ENCODE measurements at regions not wholly inside any gene's neighbourhood (a gene's known extent, or its start where the extent isn't known, plus 50 kb on each side); places are given as distances from the start of the nearest gene placed in this dataset.

DNA sequence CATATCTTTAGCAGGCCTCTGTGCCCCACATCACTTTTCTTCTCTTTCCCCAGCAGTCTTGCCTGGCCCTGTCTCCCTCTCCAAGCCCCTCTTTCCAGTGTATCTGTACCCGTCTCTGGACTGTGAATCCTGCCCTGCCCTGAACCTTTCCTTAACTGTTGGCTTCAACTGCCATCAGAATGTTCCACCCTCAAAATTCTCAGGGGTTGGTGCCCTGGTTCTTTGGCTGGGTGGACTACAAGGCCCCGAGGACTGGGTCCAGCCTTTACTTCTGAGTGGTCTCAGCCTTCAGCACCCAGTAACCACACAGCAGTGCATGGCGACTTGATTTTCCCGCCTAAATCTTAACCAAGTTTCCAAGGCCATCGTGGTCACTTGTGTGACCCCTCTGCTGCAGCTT lies 333.5 kb upstream of the RGMA start:
- DNase-seq (ENCODE audit: low read depth in 2 of 2): no peak
- H3K4me3 ChIP-seq (replicated peaks in 1 of 2; ENCODE audit: low read depth in 2 of 2, low read length in 2 of 2): no peak overlapping the region
- TF ChIP-seq, protein P1, sequence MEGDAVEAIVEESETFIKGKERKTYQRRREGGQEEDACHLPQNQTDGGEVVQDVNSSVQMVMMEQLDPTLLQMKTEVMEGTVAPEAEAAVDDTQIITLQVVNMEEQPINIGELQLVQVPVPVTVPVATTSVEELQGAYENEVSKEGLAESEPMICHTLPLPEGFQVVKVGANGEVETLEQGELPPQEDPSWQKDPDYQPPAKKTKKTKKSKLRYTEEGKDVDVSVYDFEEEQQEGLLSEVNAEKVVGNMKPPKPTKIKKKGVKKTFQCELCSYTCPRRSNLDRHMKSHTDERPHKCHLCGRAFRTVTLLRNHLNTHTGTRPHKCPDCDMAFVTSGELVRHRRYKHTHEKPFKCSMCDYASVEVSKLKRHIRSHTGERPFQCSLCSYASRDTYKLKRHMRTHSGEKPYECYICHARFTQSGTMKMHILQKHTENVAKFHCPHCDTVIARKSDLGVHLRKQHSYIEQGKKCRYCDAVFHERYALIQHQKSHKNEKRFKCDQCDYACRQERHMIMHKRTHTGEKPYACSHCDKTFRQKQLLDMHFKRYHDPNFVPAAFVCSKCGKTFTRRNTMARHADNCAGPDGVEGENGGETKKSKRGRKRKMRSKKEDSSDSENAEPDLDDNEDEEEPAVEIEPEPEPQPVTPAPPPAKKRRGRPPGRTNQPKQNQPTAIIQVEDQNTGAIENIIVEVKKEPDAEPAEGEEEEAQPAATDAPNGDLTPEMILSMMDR (IDR thresholded peaks at IDR 0.05; ENCODE audit: low read depth, low read length): no peak

DNA sequence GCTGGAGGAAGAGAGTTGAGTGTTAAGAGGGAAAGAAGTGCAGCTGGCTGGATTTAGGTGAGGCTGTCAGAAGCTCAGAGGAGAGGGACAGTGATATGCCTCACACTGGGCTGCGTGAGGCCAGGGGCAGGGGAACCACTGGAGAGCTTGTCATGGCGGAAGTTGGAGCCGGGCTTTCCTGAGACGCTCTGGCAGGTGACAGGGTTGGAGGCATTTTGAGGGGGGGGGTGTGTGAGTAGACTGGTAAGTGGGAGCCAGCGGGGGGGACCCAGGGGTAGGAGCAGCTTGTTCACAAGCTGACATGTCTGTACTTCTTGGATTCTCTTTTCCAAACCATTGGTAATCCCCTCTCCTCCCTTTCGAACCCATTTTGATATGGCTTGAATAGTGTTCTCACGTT lies 331.5 kb upstream of the RGMA start:
- no peak overlapping the region for H3K4me3 ChIP-seq (replicated peaks in 1 of 2; ENCODE audit: low read depth in 2 of 2, low read length in 2 of 2)
- DNase-seq (ENCODE audit: low read depth in 2 of 2): no peak
- TF ChIP-seq, protein P1 (IDR thresholded peaks at IDR 0.05; ENCODE audit: low read depth, low read length): no peak

DNA sequence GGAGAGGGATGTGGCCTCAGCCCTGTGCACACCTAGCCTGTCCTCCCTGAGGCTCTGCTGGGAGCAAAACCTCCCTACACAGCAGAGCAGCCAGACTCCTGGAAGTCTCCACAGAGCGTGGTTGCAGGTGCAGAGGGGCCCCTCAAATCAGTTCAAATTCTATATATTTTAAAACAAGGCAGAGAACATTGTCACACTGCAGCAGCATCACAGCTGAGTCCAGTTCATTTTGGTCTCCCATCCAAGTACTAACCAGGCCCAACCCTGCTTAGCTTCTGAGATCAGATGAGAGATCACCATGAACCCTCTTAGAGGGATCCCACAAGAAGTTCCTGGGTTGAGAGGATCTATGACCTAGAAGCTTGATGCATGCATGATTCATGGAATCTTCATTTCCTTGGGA lies 331.0 kb upstream of the RGMA start:
- TF ChIP-seq, protein P1 (IDR thresholded peaks at IDR 0.05; ENCODE audit: low read depth, low read length): no peak
- DNase-seq (ENCODE audit: low read depth in 2 of 2): no peak
- no peak overlapping the region for H3K4me3 ChIP-seq (replicated peaks in 1 of 2; ENCODE audit: low read depth in 2 of 2, low read length in 2 of 2)

DNA sequence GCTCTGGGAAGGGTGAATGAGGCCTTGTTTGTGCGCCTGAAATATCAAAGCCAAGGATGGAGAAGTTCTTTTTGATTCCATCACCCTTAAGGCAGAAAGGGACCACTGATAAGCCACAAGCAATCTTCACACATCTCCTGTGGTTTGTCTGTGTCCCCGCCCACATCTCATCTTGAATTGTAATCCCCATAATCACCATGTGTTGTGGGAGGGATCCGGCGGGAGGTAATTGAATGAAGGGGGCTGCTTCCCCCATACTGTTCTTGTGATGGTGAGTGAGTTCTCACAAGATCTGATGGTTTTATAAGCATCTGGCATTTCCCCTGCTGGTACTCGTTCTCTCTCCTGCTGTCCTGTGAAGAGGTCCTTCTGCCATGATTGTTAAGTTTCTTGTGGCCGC lies 329.6 kb upstream of the RGMA start:
- TF ChIP-seq, protein P1 (IDR thresholded peaks at IDR 0.05; ENCODE audit: low read depth, low read length): no peak

DNA sequence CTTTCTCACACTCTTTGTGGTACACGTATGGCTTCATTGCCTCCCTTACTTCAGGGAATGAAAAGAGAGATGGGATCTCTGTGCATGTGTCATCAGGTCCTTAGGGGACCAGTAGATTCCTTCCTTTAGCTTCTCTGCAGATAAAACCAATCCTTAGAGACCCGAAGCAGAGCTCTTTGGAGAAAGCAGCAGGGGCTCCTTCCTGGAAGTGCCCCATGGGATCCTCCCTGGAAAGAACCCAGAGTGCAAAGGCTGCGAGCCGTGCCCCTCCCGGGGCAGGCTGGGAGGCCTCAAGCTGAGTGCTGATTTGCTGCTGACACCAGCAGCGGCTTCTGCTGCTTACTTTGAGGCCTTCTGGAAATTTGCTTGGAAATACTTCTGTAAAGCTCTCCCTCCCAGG lies 328.6 kb upstream of the RGMA start:
- TF ChIP-seq, protein P1 (IDR thresholded peaks at IDR 0.05; ENCODE audit: low read depth, low read length): no peak
- DNase-seq (ENCODE audit: low read depth in 2 of 2): no peak
- no peak overlapping the region for H3K4me3 ChIP-seq (replicated peaks in 1 of 2; ENCODE audit: low read depth in 2 of 2, low read length in 2 of 2)

More for the DNA sequence above, 329.6 kb upstream of the RGMA start:
- no peak for DNase-seq (ENCODE audit: low read depth in 2 of 2)
- H3K4me3 ChIP-seq (replicated peaks in 1 of 2; ENCODE audit: low read depth in 2 of 2, low read length in 2 of 2): no peak overlapping the region

DNA sequence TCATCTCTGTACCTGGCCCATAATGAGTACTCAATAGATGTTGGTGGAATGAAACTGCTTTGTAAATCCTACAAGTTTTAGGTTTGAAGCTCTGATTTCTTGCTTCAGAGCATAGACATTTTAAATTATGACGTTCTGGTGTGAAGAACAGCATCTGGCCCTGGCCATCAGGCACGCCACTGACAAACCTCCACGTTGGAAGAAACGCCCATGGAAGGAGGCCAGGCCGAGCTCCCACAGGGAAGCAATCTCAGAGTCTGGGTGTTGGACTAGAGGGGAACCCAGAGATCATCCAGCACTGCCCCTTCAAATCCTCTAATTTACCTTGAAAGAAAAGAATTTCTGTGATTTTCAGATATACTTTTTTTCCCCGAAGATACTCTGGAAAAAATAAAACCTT lies 328.1 kb upstream of the RGMA start:
- no peak overlapping the region for H3K4me3 ChIP-seq (replicated peaks in 1 of 2; ENCODE audit: low read depth in 2 of 2, low read length in 2 of 2)
- TF ChIP-seq, protein P1 (IDR thresholded peaks at IDR 0.05; ENCODE audit: low read depth, low read length): no peak
- no peak for DNase-seq (ENCODE audit: low read depth in 2 of 2)

DNA sequence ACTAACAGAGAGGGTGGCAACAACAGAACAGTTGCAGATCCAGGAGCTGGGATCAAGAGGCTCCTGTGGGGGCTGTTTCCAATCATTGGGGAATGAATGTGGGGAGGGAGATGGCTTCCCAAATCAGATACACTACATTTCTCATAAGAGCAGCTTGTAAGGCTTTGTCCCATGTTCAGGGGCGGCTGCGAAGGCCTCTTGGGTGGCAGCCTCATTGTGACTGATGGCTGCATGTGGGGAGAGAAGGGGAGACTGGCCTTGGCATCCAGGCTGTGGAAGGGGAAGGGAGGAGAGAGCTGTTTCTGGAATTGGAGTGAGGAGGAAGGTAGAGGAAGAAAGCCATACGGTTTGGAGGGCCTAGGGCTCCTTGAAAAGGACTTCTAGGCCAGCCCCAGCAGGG lies 326.6 kb upstream of the RGMA start:
- DNase-seq (ENCODE audit: low read depth in 2 of 2): no peak
- H3K4me3 ChIP-seq (replicated peaks in 1 of 2; ENCODE audit: low read depth in 2 of 2, low read length in 2 of 2): no peak overlapping the region
- TF ChIP-seq, protein P1 (IDR thresholded peaks at IDR 0.05; ENCODE audit: low read depth, low read length): no peak

All from cardiac fibroblast (primary cell).